PC-3 (cell line): ENCODE measurements at regions not wholly inside any gene's neighbourhood (a gene's known extent, or its start where the extent isn't known, plus 50 kb on each side); places are given as distances from the start of the nearest gene placed in this dataset.

ENCODE experiments used
- ATAC-seq: fragments of 200-7000 bp; cut with Tn5 transposase; 2 replicates; pipeline ENCODE4 v1.9.1; 2020; ENCODE audit warnings: mild to moderate bottlenecking, moderate library complexity
- BruUV-seq: library from RNA; stranded (reverse); fragments of 400-500 nt; replicated peaks from 2 replicates; lab custom pipeline; 2021; lab: Mats Ljungman, UMichigan
- CTCF ChIA-PET: fragments of 300-600 bp; sonication (Branson Sonifier 250); formaldehyde crosslinking; loops from one replicate; lab custom pipeline; 2022; ENCODE audit warnings: antibody characterized with exemption; lab: Charles Lee
- POLR2A ChIA-PET: fragments of 300-600 bp; sonication (Branson Sonifier 250); formaldehyde crosslinking; loops from one replicate; lab custom pipeline; 2022; ENCODE audit warnings: antibody characterized with exemption; ENCODE audit not compliant: unreplicated experiment; lab: Charles Lee
- DNase-seq: peaks from one replicate; pipeline ENCODE4 v3.0.0-alpha.2; 2015
- H2AFZ ChIP-seq: fragments of 300-600 bp; sonication (generic); 2 replicates; pipeline ENCODE4 v1.6.0; 2016; ENCODE audit warnings: antibody characterized with exemption, low read length
- H3F3A ChIP-seq: fragments of 300-600 bp; sonication (generic); one replicate; pipeline ENCODE4 v1.6.0; 2017; ENCODE audit warnings: antibody characterized with exemption, low read length, control low read depth, mild to moderate bottlenecking; ENCODE audit not compliant: unreplicated experiment
- H3K27ac ChIP-seq: fragments of 300-600 bp; sonication (generic); 2 replicates; pipeline ENCODE4 v1.5.1; 2016; ENCODE audit warnings: mild to moderate bottlenecking, low read length
- H3K27me3 ChIP-seq: fragments of 300-600 bp; sonication (generic); 2 replicates; pipeline ENCODE4 v1.6.1; 2016; ENCODE audit warnings: low read length, mixed read lengths
- H3K36me3 ChIP-seq: fragments of 300-600 bp; sonication (generic); 2 replicates; pipeline ENCODE4 v1.6.1; 2016; ENCODE audit warnings: low read depth, mixed run types, low read length, mixed read lengths
- H3K4me1 ChIP-seq: fragments of 300-600 bp; sonication (generic); 2 replicates; pipeline ENCODE4 v1.5.1; 2016; ENCODE audit warnings: low read length; ENCODE audit not compliant: insufficient read depth
- H3K4me2 ChIP-seq: fragments of 300-600 bp; sonication (generic); 2 replicates; pipeline ENCODE4 v1.6.0; 2016; ENCODE audit warnings: low read length
- H3K4me3 ChIP-seq: fragments of 300-600 bp; sonication (generic); 2 replicates; pipeline ENCODE4 v1.5.1; 2016; ENCODE audit warnings: mild to moderate bottlenecking, low read length, mixed read lengths
- H3K79me2 ChIP-seq: fragments of 300-600 bp; sonication (generic); 2 replicates; pipeline ENCODE4 v1.6.1; 2017; ENCODE audit warnings: low read length, mixed read lengths
- H3K9ac ChIP-seq: fragments of 300-600 bp; sonication (generic); 2 replicates; pipeline ENCODE4 v1.6.0; 2016; ENCODE audit warnings: mild to moderate bottlenecking, low read length
- H3K9me2 ChIP-seq: fragments of 300-600 bp; sonication (generic); replicated peaks from 2 replicates; pipeline ENCODE4 v1.6.1; 2016; ENCODE audit warnings: mixed run types, low read length, mixed read lengths
- H3K9me3 ChIP-seq: fragments of 300-600 bp; sonication (generic); 2 replicates; pipeline ENCODE4 v1.6.1; 2016; ENCODE audit warnings: low read length, mixed read lengths
- H4K20me1 ChIP-seq: fragments of 300-600 bp; sonication (generic); 2 replicates; pipeline ENCODE4 v1.6.1; 2016; ENCODE audit warnings: low read length, mixed read lengths
- EZH2 ChIP-seq: fragments of 300-600 bp; sonication (generic); IDR thresholded peaks from one replicate; pipeline ENCODE4 v1.6.1; 2017; ENCODE audit warnings: antibody characterized with exemption, mild to moderate bottlenecking, low read length; ENCODE audit not compliant: unreplicated experiment
- EZH2phosphoT487 ChIP-seq: fragments of 300-600 bp; sonication (generic); IDR thresholded peaks from 2 replicates; pipeline ENCODE4 v1.6.1; 2018; ENCODE audit warnings: mild to moderate bottlenecking, antibody characterized with exemption, low read length, borderline replicate concordance
- intact Hi-C: fragments of 100-400 bp; cut with micrococcal nuclease; formaldehyde crosslinking; loops from 2 replicates; pipeline ENCODE4 v1.9.0; 2023
- TF ChIP-seq, protein P1 (sequence below): fragments of 300-600 bp; sonication (generic); conservative IDR thresholded peaks from 2 replicates; pipeline ENCODE4 v1.5.1; 2017; ENCODE audit warnings: antibody characterized with exemption, low read depth, mild to moderate bottlenecking, low read length

DNA sequence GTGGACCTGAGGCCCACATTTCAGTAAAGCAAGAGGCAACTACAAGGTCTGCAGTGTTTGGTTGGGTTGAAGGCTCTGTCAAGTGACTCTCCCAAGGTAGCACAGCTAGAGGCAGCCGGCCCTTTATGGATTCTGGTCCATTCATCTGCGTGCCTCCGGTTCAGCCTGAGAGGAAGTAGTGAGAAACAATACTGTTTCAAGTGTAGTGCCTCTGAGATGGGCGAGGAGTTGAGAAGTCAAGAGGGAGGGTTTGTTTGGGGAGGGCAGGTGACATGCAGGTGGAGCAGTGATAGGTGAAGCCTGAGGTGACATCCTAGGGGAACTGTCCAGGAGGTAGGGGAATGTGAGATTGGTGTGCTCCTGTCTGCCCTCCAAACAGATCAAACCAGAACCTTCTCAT, 933.5 kb downstream of the VRK1 start:
- no peak overlapping the region for H3K4me3 ChIP-seq
- ATAC-seq (no peak), DNase-seq (no peak)
- no peaks in the 10 kb centered on the region for H3K27me3 ChIP-seq
- no TSS peak for BruUV-seq
- intact Hi-C loops = no loop called here
- no peaks in the 10 kb centered on the region for H3K36me3 ChIP-seq
- TF ChIP-seq EZH2phosphoT487 = no peak
- no peak for TF ChIP-seq EZH2
- TF ChIP-seq, protein P1, sequence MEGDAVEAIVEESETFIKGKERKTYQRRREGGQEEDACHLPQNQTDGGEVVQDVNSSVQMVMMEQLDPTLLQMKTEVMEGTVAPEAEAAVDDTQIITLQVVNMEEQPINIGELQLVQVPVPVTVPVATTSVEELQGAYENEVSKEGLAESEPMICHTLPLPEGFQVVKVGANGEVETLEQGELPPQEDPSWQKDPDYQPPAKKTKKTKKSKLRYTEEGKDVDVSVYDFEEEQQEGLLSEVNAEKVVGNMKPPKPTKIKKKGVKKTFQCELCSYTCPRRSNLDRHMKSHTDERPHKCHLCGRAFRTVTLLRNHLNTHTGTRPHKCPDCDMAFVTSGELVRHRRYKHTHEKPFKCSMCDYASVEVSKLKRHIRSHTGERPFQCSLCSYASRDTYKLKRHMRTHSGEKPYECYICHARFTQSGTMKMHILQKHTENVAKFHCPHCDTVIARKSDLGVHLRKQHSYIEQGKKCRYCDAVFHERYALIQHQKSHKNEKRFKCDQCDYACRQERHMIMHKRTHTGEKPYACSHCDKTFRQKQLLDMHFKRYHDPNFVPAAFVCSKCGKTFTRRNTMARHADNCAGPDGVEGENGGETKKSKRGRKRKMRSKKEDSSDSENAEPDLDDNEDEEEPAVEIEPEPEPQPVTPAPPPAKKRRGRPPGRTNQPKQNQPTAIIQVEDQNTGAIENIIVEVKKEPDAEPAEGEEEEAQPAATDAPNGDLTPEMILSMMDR = no peak
- H4K20me1 ChIP-seq = no peaks in the 10 kb centered on the region
- POLR2A ChIA-PET = no interaction called here
- H3K79me2 ChIP-seq = no peaks in the 10 kb centered on the region
- H2AFZ ChIP-seq = no peak overlapping the region
- no peak overlapping the region for H3K9ac ChIP-seq
- H3F3A ChIP-seq = no peaks in the 10 kb centered on the region
- H3K9me2 ChIP-seq = no peaks in the 10 kb centered on the region
- no peaks in the 10 kb centered on the region for H3K9me3 ChIP-seq
- CTCF ChIA-PET = no interaction called here
- H3K4me2 ChIP-seq = no peak overlapping the region
- H3K27ac ChIP-seq = no peak overlapping the region
- H3K4me1 ChIP-seq = no peaks in the 10 kb centered on the region

DNA sequence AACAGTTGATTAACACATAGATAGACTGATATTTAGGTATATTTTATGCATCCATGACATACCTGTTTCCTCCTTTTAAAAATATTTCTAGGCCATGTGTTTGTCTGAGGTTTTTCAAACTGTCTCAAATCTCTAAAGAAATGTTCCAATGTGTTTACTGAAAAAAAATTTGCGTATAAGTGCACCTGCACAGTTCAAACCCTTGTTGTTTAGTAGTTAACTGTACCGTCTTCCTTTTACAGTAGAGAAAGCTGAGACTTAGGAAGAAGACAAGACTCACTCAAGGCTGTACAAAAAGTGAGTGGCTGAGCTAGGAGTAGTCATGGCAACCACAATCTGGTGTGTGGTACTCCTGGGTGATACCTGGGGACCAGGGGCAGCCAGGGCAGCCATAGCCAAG, 934.6 kb downstream of the VRK1 start:
- no TSS peak for BruUV-seq
- intact Hi-C loops = no loop called here
- CTCF ChIA-PET = no interaction called here
- Histone ChIP-seq H3F3A (no peaks in the 10 kb centered on the region), H4K20me1 (no peaks in the 10 kb centered on the region), H3K9me3 (no peaks in the 10 kb centered on the region), H2AFZ (no peak overlapping the region), H3K79me2 (no peaks in the 10 kb centered on the region), H3K4me3 (no peak overlapping the region), H3K4me2 (no peak overlapping the region), H3K9me2 (no peaks in the 10 kb centered on the region), H3K9ac (no peak overlapping the region), H3K36me3 (no peaks in the 10 kb centered on the region), H3K27ac (no peak overlapping the region), H3K4me1 (no peaks in the 10 kb centered on the region), H3K27me3 (no peaks in the 10 kb centered on the region)
- TF ChIP-seq, protein P1 = no peak
- TF ChIP-seq EZH2 = no peak
- no peak for TF ChIP-seq EZH2phosphoT487
- POLR2A ChIA-PET = no interaction called here
- no peak for ATAC-seq
- DNase-seq = no peak

DNA sequence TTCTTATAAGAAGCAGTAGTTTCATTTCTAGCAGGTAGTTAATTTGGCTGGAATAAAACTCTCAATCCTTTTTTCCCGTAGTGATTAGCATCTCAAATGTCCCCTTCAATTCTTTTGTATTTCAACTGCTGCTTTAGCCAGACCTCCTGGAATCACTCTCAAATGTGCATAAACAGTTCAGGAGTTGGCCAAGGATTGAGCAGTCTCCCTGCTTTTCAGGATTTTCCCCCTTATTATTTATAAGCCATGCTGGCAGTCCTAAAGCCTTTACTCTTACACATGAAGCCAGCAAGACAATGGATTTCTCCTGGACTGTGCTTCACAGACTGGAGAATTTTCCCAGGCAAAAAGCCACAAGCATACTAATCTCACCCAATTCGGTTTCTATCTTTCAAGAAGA, 950.1 kb downstream of the VRK1 start:
- Histone ChIP-seq H3K4me1 (no peaks in the 10 kb centered on the region), H3K4me3 (no peak overlapping the region), H3K9ac (no peak overlapping the region), H2AFZ (no peak overlapping the region), H3K9me2 (no peaks in the 10 kb centered on the region), H3K9me3 (no peaks in the 10 kb centered on the region), H3K36me3 (no peaks in the 10 kb centered on the region), H3F3A (no peaks in the 10 kb centered on the region), H4K20me1 (no peaks in the 10 kb centered on the region), H3K27ac (no peak overlapping the region), H3K27me3 (peaks cover 12% of the 10 kb centered on the region; the same call in 1 of the 2 replicates), H3K4me2 (no peak overlapping the region), H3K79me2 (no peaks in the 10 kb centered on the region)
- BruUV-seq = no TSS peak
- DNase-seq (no peak), ATAC-seq (no peak)
- intact Hi-C loops = no loop called here
- POLR2A ChIA-PET = no interaction called here
- TF ChIP-seq EZH2 (no peak), EZH2phosphoT487 (no peak)
- TF ChIP-seq, protein P1 = no peak
- CTCF ChIA-PET = no interaction called here
